Endometrial microvascular endothelial cells (primary cell): ENCODE measurements at regions not wholly inside any gene's neighbourhood (a gene's known extent, or its start where the extent isn't known, plus 50 kb on each side); places are given as distances from the start of the nearest gene placed in this dataset.

Experiments
- in situ Hi-C: cut with HindIII; loops from 2 replicates; pipeline ENCODE4 v1.10.0; 2017; ENCODE audit warnings: low sequenced_read_pairs, low pct_unique_long_range_greater_than_20kb; ENCODE audit errors: inconsistent ontology term

- in situ Hi-C loops, result loop anchor here (25.0 kb wide), 1 partner anchor 106 kb away; no protein-coding TSS in a partner anchor
Measured at GRCh38 chr16:17793354-17793753, 322.6 kb upstream of the XYLT1 start.

- in situ Hi-C loops, result loop anchor here (25.0 kb wide), 1 partner anchor 97 kb away; no protein-coding TSS in a partner anchor
Measured at GRCh38 chr16:17784073-17784472, 313.3 kb upstream of the XYLT1 start.

GRCh38 chr16:17780181-17780580, 309.4 kb upstream of the XYLT1 start:
- in situ Hi-C loops, result loop anchor here (25.0 kb wide), 1 partner anchor 93 kb away; no protein-coding TSS in a partner anchor

GRCh38 chr16:17777408-17777863, 306.7 kb upstream of the XYLT1 start:
- in situ Hi-C loops, result loop anchor here (25.0 kb wide), 1 partner anchor 90 kb away; no protein-coding TSS in a partner anchor

GRCh38 chr16:17776888-17777287, 306.1 kb upstream of the XYLT1 start:
- in situ Hi-C loops, result loop anchor here (25.0 kb wide), 1 partner anchor 90 kb away; no protein-coding TSS in a partner anchor

GRCh38 chr16:17776465-17776864, 305.7 kb upstream of the XYLT1 start:
- in situ Hi-C loops, result loop anchor here (25.0 kb wide), 1 partner anchor 89 kb away; no protein-coding TSS in a partner anchor

- in situ Hi-C loops, result loop anchor here (25.0 kb wide), 1 partner anchor 88 kb away; no protein-coding TSS in a partner anchor
Measured at GRCh38 chr16:17775061-17775460, 304.3 kb upstream of the XYLT1 start.

GRCh38 chr16:17773698-17774101, 302.9 kb upstream of the XYLT1 start:
- in situ Hi-C loops, result no loop called here

GRCh38 chr16:17770104-17770503, 299.3 kb upstream of the XYLT1 start:
- in situ Hi-C loops, result no loop called here

- in situ Hi-C loops, result no loop called here
Measured at GRCh38 chr16:17769065-17769464, 298.3 kb upstream of the XYLT1 start.

- in situ Hi-C loops, result no loop called here
Measured at GRCh38 chr16:17768257-17768656, 297.5 kb upstream of the XYLT1 start.

GRCh38 chr16:17766012-17766411, 295.3 kb upstream of the XYLT1 start:
- in situ Hi-C loops, result no loop called here

- in situ Hi-C loops, result no loop called here
Measured at GRCh38 chr16:17759451-17760390, 289.0 kb upstream of the XYLT1 start.

GRCh38 chr16:17757808-17758207, 287.0 kb upstream of the XYLT1 start:
- in situ Hi-C loops, result no loop called here

GRCh38 chr16:17755158-17755557, 284.4 kb upstream of the XYLT1 start:
- in situ Hi-C loops, result no loop called here

GRCh38 chr16:17753434-17753833, 282.7 kb upstream of the XYLT1 start:
- in situ Hi-C loops, result no loop called here

GRCh38 chr16:17749706-17750105, 278.9 kb upstream of the XYLT1 start:
- in situ Hi-C loops, result no loop called here

- in situ Hi-C loops, result no loop called here
Measured at GRCh38 chr16:17748044-17748719, 277.4 kb upstream of the XYLT1 start.

GRCh38 chr16:17747081-17747756, 276.5 kb upstream of the XYLT1 start:
- in situ Hi-C loops, result no loop called here
